ENCODE measurements at regions not wholly inside any gene's neighbourhood (a gene's known extent, or its start where the extent isn't known, plus 50 kb on each side); places are given as distances from the start of the nearest gene placed in this dataset.

DNA sequence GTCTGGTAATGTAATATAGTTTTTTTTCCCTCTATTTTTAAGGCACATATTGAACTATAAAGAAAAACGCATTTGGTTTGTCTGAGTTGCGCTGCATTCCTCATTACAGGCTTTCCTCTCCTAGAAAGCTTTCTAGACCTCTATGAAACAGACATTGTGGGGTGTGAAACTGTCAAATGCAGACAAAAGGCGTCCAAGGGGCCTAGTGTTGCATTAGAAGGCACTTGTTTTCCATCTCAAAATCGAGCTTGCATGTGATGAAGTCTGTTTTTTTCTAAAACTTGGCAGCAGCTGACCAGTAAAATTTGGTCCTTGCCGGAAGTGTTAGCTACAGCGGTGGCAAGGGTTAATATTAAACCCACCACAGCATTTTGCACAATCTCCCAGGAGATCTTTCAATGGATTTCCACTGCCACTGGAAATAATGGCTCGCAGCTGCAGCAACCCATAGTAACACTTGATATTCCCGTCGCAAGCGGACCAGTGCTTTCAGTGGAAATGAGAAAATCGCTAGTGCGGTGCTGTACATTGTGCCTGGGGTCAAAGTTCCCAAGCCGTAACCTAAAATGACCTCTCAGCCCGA is 602.6 kb downstream of the KCNJ2 start:
- TF ChIP-seq, protein P1, sequence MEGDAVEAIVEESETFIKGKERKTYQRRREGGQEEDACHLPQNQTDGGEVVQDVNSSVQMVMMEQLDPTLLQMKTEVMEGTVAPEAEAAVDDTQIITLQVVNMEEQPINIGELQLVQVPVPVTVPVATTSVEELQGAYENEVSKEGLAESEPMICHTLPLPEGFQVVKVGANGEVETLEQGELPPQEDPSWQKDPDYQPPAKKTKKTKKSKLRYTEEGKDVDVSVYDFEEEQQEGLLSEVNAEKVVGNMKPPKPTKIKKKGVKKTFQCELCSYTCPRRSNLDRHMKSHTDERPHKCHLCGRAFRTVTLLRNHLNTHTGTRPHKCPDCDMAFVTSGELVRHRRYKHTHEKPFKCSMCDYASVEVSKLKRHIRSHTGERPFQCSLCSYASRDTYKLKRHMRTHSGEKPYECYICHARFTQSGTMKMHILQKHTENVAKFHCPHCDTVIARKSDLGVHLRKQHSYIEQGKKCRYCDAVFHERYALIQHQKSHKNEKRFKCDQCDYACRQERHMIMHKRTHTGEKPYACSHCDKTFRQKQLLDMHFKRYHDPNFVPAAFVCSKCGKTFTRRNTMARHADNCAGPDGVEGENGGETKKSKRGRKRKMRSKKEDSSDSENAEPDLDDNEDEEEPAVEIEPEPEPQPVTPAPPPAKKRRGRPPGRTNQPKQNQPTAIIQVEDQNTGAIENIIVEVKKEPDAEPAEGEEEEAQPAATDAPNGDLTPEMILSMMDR (IDR thresholded peaks at IDR 0.05; ENCODE audit: low read length) = no peak
- TF ChIP-seq EZH2 (IDR thresholded peaks at IDR 0.05; ENCODE audit: borderline replicate concordance, low read length) = no peak

Measured in OCI-LY1 (cell line).